Kidney epithelial cell (primary cell): ENCODE measurements at regions not wholly inside any gene's neighbourhood (a gene's known extent, or its start where the extent isn't known, plus 50 kb on each side); places are given as distances from the start of the nearest gene placed in this dataset.

Experiments used
- DNase-seq: peaks from one replicate; pipeline ENCODE4 v3.0.0-alpha.2; 2010; ENCODE audit warnings: low read depth
- H3K27me3 ChIP-seq: 2 replicates; pipeline ENCODE4 v1.6.0; 2011; ENCODE audit warnings: low read length; ENCODE audit not compliant: control insufficient read depth, insufficient read depth
- H3K36me3 ChIP-seq: 2 replicates; pipeline ENCODE4 v1.5.1; 2011; ENCODE audit warnings: low read length; ENCODE audit not compliant: control insufficient read depth, insufficient read depth
- H3K4me3 ChIP-seq: 2 replicates; pipeline ENCODE4 v1.5.1; 2011; ENCODE audit warnings: low read depth, mild to moderate bottlenecking, control low read depth, low read length
- CTCF ChIP-seq: IDR thresholded peaks from 2 replicates; pipeline ENCODE4 v1.5.1; 2011; ENCODE audit warnings: mild to moderate bottlenecking, moderate library complexity, low read length, control low read depth, inconsistent platforms; ENCODE audit not compliant: insufficient read depth, poor library complexity, severe bottlenecking

- peaks cover 6% of the 10 kb centered on the region for H3K27me3 ChIP-seq
- no peak for DNase-seq
- H3K4me3 ChIP-seq, result no peak overlapping the region
- no peaks in the 10 kb centered on the region for H3K36me3 ChIP-seq
- TF ChIP-seq CTCF, result no peak
Observed at GRCh38 chr19:5231857-5232678, 108.5 kb downstream of the PTPRS start.

- DNase-seq, result no peak
Observed at GRCh38 chr19:5230730-5231555, 109.7 kb downstream of the PTPRS start.

GRCh38 chr19:5229778-5230335 is 110.8 kb downstream of the PTPRS start:
- no peak overlapping the region for H3K4me3 ChIP-seq
- H3K36me3 ChIP-seq, result no peaks in the 10 kb centered on the region
- peaks cover 6% of the 10 kb centered on the region for H3K27me3 ChIP-seq
- no peak for TF ChIP-seq CTCF
- no peak for DNase-seq

More at GRCh38 chr19:5230730-5231555, 109.7 kb downstream of the PTPRS start:
- no peaks in the 10 kb centered on the region for H3K36me3 ChIP-seq
- H3K4me3 ChIP-seq, result no peak overlapping the region
- TF ChIP-seq CTCF, result no peak
- peaks cover 6% of the 10 kb centered on the region for H3K27me3 ChIP-seq

GRCh38 chr19:5228932-5229777 is 111.5 kb downstream of the PTPRS start:
- no peak overlapping the region for H3K4me3 ChIP-seq
- TF ChIP-seq CTCF, result no peak
- DNase-seq, result no peak
- H3K36me3 ChIP-seq, result no peaks in the 10 kb centered on the region
- H3K27me3 ChIP-seq, result peaks cover 6% of the 10 kb centered on the region

GRCh38 chr19:5228490-5228889 is 112.1 kb downstream of the PTPRS start:
- Histone ChIP-seq H3K4me3 (no peak overlapping the region), H3K27me3 (peaks cover 6% of the 10 kb centered on the region), H3K36me3 (no peaks in the 10 kb centered on the region)
- DNase-seq, result no peak
- TF ChIP-seq CTCF, result no peak
